GM21717 (cell line): ENCODE measurements at regions not wholly inside any gene's neighbourhood (a gene's known extent, or its start where the extent isn't known, plus 50 kb on each side); places are given as distances from the start of the nearest gene placed in this dataset.
"Not testable (repeated sequence)": the region's sequence is repeated elsewhere in the genome, so short reads cannot be mapped to it uniquely, and the experiment has no call there.

Experiments used
- ATAC-seq: cut with Tn5 transposase; IDR thresholded peaks from one replicate; pipeline ENCODE4 v1.9.1; 2021; ENCODE audit warnings: mild to moderate bottlenecking, moderate library complexity; ENCODE audit not compliant: unreplicated experiment

- no peak for ATAC-seq
These were observed 1617.8 kb upstream of the FLRT2 start for GRCh38 chr14:83912032-83912642.

- ATAC-seq, result no peak
These were observed 1616.5 kb upstream of the FLRT2 start for GRCh38 chr14:83913476-83913875.

GRCh38 chr14:83918546-83918945 is 1611.4 kb upstream of the FLRT2 start:
- no peak for ATAC-seq

DNA sequence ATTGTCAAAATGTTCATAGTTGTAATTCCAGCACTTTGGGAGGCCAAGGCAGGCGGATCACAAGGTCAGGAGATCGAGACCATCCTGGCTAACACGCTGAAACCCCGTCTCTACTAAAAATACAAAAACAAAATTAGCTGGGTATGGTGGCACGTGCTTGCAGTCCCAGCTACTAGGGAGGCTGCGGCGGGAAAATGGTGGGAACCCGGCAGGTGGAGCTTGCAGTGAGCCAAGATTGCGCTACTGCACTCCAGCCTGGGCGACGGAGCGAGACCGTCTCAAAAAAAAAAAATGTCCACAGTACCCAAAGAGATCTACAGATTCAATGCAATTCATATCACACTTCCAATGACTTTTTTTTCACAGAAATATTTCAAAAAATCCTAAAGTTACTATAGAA is 1610.3 kb upstream of the FLRT2 start:
- ATAC-seq, result not testable (repeated sequence)

DNA sequence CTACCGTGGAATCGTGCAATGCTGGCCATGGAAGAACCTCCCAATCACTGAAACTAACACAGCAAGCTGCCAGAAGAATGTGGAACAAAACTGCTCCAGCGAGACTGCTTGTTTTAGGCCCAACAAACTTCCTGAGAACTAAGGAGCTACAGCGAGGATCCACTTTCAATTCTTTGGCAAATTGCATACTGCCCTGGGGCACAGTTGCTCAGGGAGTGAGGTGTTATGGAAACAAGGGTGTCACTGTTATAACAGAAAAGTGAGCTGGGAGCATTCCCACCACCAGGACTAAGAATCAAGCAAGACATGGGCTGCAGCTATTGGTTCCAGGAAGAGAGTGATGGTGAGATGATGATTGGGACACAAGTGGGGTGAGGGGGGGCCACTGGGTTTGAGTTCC is 1606.1 kb upstream of the FLRT2 start:
- ATAC-seq, result no peak

- no peak for ATAC-seq
These were observed 1605.7 kb upstream of the FLRT2 start for GRCh38 chr14:83924259-83924658.

DNA sequence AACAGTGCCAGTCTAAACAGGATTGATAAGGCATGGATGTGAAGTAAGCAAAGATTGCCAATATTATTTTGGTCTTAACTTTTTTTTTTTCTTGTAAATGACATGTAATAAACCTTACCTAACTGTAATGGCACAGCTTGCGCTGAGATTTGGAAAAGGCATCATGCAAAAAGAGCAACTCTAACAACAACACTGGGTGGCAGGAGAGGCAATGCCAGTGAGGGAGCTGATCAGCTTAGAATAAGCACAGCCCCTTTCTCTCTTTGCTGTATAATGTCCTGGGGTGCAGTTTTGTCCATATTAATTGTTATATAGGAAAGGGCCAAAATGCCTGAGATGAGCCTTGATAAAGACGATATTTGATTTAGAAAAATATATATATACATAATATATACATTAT is 1589.7 kb upstream of the FLRT2 start:
- no peak for ATAC-seq

DNA sequence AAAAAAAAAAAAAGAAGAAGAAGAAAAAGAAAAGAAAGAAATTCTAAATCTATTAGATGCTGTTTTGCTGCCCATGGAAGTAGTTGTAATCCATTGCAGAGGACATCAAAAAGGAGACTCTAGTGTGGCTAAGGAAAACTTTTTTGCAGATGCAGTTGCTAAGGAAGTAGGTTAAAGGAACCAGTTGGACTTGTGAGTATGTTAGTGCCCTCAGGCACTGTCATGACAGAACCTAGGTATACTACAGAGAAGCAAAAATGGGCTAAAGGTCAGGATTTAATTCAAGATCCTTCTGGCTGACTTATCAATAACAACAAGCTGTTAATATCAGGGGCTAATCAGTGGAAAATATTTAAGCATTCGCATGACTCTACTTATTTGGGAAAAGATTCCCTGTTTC is 1571.6 kb upstream of the FLRT2 start:
- no peak for ATAC-seq

GRCh38 chr14:83960832-83961512 is 1569.0 kb upstream of the FLRT2 start:
- no peak for ATAC-seq

DNA sequence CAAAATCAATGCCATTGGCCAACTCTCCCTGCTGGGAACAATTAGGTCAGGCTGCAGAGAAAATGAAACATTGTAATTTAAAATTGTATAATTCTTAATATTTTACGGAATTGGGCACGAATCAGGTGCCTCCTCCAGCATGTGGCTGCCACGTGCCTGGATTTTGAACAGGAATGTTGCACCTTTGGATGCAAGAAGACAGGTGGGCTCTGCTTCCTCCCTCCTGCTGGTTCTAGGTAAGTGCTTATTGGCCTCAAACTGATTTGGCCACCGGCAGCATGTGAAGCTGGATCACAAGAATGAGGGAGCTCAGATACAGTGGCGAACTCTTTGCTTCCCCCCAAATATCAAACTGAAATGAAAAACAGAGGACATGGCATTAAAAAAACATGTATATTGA is 1559.9 kb upstream of the FLRT2 start:
- no peak for ATAC-seq

GRCh38 chr14:83972631-83973030 is 1557.3 kb upstream of the FLRT2 start:
- ATAC-seq, result no peak

GRCh38 chr14:83974647-83975163 is 1555.2 kb upstream of the FLRT2 start:
- ATAC-seq, result no peak

GRCh38 chr14:83975435-83975834 is 1554.5 kb upstream of the FLRT2 start:
- ATAC-seq, result no peak

- ATAC-seq, result no peak
These were observed 1553.8 kb upstream of the FLRT2 start for GRCh38 chr14:83975841-83976770.

DNA sequence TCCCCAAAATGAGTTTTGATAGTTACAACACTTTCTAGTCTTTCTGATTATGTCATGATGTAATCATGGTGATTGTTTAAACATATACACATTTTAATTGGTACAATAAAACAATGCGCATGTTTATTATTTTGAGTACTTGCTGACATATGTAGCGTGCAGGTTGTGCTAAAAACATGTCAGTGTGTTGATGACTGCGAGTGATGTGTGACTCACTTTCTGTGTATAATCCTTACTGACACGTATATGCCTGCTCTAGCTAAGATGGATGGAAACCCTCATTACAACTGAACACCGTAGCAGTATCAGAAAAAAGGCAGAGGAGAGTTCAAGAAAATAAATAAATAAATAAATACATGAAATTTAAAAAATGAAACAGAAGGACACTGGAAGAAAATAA is 1552.4 kb upstream of the FLRT2 start:
- ATAC-seq, result no peak

DNA sequence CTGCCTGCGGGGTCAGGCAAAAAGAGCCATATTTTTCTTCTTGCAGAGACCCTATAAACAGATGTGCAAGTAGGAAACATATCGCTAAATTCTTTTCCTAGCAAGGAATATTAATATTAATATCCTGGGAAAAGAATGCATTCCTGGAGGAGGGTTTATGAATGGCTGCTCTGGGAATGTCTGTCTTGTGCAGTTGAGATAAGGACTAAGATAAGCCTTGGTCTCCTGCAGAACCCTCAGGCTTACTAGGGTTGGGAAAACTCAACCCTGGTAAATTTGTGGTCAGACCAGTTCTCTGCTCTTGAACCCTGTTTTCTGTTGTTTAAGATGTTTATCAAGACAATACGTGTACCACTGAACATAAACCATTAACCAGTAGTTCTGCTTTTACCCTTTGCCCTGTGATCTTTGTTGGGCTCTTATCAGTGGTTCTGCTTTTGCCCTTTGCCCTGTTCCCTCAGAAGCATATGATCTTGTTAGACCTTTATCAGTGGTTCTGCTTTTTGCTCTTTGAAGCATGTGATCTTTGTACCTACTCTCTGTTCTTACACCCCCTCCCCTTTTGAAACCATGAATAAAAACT is 1548.2 kb upstream of the FLRT2 start:
- not testable (repeated sequence) for ATAC-seq

GRCh38 chr14:83988275-83988674 is 1541.7 kb upstream of the FLRT2 start:
- no peak for ATAC-seq

DNA sequence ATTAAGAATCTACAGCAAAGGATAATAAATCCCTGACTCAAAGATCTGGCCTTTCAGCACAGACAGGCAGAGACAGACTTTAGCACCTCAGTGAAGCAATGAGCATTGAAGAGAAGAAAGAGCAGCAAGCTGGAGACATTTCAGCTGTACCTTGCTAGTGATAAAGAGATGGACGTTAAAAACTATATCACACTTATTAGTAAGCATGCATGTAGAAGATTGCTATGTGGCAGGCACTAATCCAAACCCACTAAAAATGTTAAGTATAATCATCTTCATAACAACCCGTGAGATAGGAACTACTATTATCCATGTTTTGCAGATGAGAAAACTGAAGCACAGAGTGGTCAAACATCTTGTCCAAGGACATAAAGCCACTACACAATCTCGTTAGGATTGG is 1538.3 kb upstream of the FLRT2 start:
- no peak for ATAC-seq

DNA sequence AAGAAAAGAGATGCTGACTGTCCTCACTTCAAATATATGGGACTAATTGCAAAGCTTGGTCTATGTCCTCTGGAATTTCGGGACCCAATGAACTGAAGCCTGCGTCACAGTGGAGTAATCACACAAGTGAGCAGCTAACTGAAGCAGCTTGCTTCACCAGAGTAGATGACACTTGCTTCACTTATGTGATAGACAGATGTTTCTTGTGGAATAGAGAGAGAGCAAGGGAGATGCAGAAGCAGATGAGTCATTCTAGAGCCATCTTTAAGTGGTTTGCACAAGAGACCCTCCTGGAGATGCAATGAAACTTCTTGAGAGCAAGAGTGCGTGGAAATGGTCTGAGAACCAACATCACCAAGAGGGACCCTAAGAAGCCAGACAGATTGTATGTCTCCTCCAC is 1537.1 kb upstream of the FLRT2 start:
- no peak for ATAC-seq

DNA sequence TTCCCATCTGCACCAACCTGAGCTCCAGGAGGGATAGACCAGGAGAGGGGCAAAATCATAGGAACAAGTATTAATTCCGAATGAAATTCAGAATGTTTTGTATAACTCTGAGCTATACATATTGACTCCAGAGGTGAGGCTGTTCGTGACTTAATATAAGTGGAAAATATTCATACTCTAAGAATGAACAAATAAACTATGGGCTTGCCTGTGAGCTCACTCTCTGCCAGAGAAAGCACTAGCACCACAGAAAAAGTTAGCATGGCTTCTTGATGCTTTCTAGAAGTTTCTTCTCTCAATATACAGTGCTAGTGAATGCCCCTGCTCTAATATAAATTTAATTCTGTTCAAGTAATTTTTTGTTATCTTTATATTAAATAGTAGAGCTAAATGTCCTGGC is 1536.4 kb upstream of the FLRT2 start:
- no peak for ATAC-seq

DNA sequence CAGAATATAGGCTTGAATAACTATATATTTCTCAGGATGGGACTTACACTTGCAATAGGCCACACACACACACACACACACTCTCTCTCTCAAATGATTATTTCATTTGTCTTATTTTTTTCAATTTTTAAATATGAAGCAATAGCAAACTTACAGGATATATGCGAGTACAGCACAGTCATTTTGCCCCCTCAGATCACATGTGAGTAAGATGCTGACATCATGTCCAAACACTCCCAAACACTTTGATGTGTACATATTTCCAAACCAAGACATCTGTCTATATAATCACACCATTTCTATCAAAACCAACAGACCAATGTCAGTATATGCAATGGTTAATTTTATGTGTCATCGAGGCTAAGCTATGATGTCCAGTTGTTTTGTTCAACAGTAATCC is 1535.9 kb upstream of the FLRT2 start:
- no peak for ATAC-seq
